HG03432 (cell line): ENCODE measurements at regions not wholly inside any gene's neighbourhood (a gene's known extent, or its start where the extent isn't known, plus 50 kb on each side); places are given as distances from the start of the nearest gene placed in this dataset.
A peak's percentile ranks its signal among the peaks of the same experiment; 100 is the strongest.
"Not testable (repeated sequence)": the region's sequence is repeated elsewhere in the genome, so short reads cannot be mapped to it uniquely, and the experiment has no call there.

Source experiments
- ATAC-seq: cut with Tn5 transposase; IDR thresholded peaks from one replicate; pipeline ENCODE4 v1.9.1; 2021; ENCODE audit warnings: mild to moderate bottlenecking, moderate library complexity; ENCODE audit not compliant: unreplicated experiment

DNA sequence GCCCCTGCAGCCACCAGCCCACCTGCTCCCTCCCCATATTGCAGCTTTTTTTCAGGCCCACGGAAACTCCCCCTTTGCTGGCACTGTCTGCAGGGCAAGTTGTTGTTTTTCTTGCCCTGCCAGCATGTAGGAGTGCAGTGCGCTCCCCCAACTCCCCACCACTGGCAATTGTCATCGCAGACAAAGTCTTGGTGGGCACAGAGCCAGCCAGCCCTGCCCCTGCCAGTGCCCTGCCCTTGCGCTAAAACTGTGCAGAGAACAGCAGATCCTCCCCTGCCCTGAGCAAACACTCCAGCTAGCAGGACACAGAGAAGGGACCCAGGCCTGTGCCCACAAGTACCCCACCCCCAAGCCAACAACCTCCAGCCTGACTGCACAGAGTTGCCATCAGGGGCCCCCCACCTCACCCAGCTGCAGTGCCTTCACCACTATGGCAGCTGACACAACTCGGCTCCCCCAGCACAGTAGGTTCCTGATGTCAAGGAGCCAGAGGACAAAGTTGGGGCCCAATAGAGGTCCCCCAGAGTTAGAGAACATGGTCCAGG, 158.1 kb upstream of the ARHGAP42 start:
- ATAC-seq = no peak

DNA sequence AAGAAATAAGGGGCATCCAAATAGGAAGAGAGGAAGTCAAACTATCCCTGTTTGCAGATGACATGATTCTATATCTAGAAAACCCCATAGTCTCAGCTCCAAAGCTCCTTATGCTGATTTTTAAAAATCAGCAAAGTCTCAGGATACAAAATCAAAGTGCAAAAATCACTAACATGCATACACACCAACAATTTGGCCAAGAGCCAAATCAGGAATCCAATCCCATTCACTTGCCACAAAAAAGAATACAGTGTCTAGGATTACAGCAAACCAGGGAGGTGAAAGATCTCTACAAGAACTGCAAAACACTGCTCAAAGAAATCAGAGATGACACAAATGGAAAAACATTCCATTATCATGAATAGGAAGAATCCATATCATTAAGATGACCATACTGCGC, 155.8 kb upstream of the ARHGAP42 start:
- ATAC-seq = not testable (repeated sequence)

DNA sequence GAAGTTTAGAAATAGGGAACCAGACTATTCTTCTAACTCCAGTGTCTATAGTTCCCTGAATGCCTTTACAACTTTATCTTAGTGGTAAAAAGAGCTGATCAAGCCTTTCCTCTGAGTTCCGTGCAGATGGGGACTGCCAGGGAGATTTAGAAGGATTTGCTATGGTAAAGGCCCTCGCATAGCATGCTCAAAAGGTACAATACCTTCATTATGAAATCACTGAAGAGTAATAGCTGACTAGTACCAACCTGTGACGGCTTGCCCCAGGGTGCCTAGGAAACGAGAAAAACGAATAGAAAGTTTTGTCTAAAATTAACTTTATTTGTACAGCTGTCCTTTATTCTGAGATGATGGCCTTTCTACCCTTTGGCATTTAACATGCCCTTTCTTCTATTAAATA, 150.1 kb upstream of the ARHGAP42 start:
- ATAC-seq = no peak

DNA sequence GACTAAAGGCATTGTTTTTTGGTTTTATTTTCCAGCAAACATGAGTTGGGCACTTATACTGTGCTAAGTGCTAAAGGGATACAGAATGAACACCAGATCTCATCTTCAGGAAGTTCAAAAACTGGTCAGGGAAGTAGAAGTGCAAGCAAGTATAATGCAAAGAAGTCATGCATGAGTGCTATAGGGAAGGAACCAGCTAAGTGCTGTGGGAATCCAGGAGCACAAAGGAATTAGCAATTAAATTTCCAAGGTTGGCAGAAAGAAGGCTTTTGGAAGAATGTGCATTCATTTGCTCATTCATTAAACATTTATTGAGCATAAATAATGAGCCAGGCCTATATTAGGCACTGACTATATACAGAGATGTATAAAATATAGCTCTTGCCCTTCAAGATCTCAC, 143.7 kb upstream of the ARHGAP42 start:
- no peak for ATAC-seq

DNA sequence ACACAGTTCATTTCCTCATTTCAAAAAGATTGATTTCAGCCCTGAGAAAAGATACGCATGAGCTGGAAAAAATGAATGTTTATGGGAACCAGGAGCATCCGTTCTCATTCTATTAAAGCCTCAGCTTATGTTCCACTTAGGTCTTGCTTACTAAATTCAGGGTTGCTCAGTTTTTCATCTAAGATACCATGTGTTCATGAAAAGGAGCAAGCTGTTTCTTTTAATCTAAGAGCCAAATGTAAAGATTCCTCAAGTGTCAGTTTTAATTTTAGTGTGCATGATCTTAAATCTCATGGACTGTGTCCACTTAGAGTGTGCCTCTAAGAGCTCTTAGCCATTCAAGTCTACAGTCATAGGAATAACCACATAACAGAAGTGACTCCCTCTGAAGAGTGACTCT, 141.5 kb upstream of the ARHGAP42 start:
- no peak for ATAC-seq

DNA sequence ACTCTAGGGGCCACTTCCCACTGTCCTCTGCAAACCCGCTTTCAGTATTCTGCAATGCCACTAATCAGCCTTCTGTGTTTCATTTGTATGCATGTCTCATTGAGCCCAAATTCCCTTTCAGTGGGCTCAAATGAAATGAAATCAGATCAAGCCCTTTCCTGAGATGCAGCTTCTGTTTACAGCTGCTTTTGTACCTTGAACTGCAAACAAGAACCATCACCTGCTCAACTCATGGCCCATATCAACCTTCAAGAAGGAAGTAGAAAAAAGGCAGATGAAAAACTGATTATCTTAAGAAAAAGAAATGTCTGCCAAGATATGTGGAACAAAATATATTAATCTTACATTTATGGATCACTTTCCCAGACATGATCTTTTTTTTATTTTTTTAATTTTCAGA, 141.1 kb upstream of the ARHGAP42 start:
- ATAC-seq = no peak

DNA sequence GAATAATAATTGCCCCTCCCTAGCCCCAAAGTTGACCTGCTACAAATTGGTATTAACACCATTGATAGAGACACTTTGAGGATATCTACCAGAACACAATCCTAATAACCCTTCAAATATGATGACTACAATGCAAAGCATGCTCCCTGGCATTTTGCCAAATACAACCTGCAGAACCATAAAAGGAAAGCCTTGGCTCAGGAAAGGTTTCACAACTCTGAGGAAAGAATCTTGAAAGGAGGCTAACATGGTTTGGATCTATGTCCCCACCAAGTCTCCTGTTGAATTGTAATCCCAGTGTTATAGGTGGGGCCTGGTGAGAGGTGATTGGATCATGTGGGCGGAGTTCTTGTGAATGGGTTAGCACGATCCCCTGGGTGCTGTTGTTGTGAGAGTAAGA, 140.4 kb upstream of the ARHGAP42 start:
- ATAC-seq = no peak

DNA sequence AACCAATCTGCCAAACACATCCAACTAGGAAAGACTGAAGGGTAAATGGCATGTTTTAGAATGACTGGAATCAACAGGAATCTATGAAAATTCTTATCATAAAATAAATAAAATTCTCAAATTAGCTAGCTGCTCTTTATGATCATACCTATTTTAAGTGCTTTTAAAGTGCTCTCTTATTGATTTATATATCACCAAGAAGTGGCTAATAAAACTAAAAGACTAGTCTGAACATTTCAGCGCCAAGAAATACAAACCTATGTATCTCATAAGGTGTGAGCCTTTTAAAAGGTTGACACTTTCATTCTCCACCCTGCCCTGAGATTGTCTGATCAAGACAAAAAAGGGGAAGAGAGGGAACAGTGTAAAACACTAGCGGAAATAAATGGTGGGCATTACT, 136.8 kb upstream of the ARHGAP42 start:
- ATAC-seq = no peak

DNA sequence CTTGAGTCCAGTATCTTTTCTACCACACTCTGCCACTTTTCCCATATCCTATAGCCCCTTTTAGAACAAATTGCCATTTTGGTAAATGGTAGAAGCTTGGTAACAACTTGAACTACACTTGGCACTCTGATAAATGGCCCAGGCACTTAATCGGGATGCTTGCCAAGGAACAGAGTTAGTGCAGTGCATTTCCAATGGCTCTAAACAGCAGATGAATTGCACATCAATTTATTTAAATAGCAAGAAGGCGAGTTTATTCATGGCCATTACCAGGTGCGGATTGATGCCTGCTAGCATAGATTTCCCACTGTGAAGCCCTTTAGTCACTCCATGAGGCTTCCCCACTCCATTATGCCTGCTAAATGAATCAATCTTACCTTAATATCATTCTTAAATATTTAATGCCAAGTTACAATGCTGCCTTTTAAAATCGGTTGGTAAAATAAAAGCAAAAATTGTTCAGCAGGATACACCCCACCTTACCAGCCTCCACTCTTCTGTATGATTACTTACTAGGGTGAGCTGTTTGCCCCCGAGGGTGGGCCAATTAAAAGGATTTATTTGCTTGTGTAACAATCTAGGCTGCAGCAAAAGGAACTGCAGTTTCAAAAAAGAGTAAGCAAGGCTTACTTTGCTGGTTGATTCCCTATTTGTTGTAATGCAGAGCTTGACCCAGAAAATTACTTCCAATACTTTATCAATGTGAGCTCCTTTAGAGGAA, 136.0 kb upstream of the ARHGAP42 start:
- no peak for ATAC-seq

DNA sequence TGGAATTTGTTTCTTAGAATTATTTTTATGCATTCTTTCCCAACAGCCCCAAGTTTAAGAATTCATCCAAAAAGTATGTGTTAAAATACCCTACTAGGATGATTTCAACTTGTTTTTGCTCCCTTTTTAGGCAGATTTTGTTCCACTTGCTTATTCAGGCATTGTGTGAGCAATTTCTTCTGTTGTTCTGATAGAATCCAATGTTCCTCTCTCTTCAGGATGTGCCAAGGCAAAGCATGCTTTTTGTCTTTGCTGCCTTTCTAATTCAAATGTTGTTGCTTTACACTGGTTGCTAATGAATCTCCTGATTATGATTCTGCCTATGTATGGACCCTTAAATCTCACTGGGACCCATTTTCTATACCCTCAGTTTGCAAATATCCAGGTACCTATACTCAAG, 131.2 kb upstream of the ARHGAP42 start:
- no peak for ATAC-seq

DNA sequence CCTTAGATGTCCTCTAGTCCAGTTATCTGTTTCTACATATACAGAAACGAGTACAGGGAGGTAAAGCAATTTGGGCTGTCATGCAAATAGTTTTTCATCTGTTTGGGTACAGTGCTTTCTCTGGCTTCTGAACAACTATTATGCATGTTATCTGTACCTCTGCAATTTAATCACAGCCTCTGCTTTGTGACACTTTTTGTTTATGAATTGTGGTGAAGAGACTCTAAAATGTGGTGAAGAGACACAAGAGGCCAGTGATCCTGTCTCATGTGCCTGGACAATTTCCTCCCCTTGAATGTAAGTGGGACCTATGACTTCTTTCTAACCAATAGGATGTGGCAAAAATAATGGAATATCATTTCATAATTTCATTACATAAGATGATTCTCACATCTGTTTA, 130.3 kb upstream of the ARHGAP42 start:
- ATAC-seq = no peak

DNA sequence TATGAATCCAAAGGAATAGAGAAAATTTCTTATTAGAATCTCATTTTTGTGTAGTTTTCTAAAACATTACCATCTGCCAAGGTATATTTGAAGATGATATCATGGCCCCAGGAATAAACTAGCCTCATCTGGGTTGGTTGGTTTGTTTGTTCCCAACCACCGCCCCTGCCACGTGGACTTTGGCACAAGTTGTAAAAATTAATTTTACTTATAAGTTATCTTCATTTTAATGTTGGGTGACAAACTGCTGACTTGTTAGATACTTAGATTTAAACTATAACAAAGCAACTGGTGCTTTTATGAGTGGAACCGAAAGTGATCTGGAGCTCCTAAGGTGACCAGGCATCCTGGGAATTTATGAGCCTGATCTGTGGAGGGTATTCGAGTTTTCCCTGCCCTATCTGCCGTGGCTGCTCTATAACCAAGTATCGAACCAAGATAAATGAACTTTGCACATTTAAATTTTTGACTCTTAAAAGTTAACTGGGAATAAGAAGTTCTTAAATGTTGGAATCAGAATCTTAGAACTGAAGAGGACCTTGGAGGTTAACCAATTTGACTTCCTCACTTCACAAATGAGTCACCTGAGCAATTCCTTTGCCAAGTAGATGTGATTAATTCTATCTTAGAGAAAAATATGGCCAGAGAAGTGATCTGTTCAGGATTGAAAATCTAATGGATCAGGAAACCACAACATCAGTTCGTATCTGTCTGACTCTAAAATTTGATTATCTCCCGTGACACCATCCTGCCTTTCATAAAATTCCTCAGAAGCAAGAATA, 129.1 kb upstream of the ARHGAP42 start:
- ATAC-seq = no peak

DNA sequence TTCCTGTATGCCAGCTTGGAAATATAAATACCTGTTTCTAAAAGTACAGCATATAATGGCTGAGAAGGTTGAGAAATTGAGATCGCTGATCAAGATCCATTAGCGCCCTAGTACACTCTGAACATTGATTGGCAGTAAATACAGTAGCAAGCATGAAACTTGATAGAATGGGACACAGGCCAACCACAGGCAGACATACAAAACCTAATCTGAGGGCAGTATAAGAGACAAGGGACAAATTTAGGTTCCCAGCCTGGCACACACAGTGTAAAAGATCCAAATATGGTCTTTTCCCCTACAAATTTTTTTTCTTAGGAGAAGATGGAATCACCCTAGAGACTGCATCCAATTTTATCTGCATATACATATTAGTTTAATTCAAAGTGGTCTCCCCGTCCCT, 126.5 kb upstream of the ARHGAP42 start:
- ATAC-seq = no peak

DNA sequence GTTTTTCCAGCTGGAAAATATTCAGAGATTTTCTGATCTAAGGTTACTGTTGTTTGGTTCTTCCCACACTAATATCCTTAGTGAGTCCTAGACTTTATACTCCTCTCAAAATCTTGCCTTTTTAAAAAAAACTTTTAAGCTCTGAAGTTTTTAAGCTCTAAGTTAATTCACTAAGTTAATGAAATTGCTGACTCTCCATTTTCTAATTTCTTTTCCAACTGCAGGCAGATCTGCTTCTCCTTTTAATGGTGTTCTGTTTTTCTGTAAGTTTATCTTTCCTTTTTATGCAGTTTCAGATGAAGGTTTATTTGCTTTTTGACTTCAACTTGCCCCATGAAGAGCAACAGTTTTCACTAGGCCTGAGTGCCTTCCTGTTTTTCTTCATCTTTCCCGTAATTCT, 125.8 kb upstream of the ARHGAP42 start:
- no peak for ATAC-seq

DNA sequence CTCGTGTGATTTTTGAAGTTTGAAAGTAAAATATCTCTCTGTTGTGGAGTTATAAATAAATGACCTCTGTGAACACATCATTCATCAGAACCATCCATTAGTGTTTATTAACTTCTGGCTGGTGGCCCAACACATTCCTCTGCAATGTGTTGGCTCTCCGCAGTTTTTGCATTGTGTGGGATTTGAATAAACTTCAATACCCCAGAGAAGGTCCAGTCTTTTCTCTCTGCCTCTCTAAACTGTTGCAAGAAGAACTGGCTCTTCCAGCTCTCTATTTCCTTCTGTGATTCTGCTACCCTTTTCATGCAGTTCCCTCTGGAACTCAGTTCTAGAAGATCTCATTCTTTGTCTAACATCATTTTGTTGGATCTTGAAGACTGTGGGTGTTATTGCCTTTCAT, 125.0 kb upstream of the ARHGAP42 start:
- no peak for ATAC-seq

DNA sequence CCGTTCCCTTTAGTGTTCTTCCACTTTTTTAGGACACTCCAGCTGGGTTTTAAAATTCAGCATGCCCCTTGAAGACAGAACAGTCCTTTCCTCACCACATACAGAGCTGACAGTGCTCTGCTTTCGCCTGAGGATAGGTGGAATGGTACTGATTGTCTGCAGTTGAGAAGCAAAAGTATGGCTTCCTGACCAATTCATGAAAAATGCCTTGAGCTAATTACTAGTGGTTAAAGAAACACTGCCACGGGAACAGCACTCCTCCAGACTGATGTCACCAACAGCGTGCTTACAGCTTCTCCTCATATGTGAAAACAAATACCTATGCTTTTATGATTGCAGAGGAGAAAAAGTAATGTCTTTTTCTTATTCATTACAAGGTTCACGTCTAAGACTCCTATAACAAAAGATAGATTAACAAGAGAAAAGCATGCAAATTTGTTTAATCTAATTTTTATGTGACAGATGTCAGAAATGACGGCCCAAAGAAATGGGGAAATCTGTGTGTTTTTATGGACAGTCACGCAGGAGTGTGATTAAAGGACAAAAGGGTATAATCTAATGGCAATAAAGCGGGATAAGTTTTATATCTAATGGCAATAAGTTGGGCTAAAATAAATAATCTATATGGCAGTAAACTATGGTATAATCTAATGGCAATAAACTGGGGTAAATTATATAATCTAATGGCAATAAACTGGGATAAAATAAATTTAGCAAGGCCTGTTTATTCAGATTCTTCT, 123.4 kb upstream of the ARHGAP42 start:
- ATAC-seq = no peak

DNA sequence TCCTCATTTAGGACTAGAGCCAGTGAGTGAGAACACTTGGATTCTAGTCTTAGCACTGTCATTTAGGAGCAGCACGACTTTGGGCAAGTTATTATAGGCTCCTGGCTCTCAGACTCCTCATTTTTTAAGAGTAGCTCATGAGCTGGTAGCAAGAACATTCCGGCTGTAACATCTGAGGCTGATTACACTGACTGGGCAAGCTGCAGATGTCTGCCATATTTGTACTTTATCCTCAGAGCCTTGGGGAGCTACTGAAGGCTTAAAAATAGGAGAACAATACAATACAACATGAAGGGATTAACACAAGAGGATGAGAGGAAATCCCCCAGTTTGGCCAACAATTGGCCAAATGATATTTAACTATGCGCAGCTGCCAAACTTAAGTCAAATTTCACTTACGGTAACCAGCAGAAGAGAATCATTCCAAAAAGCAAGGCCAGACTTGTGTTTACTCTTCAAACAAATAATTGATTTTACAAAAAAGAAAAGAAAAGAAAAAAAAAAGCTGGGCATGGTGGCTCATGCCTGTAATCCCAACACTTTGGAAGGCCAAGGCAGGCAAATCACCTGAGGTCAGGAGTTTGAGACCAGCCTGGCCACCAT, 113.1 kb upstream of the ARHGAP42 start:
- ATAC-seq = no peak

DNA sequence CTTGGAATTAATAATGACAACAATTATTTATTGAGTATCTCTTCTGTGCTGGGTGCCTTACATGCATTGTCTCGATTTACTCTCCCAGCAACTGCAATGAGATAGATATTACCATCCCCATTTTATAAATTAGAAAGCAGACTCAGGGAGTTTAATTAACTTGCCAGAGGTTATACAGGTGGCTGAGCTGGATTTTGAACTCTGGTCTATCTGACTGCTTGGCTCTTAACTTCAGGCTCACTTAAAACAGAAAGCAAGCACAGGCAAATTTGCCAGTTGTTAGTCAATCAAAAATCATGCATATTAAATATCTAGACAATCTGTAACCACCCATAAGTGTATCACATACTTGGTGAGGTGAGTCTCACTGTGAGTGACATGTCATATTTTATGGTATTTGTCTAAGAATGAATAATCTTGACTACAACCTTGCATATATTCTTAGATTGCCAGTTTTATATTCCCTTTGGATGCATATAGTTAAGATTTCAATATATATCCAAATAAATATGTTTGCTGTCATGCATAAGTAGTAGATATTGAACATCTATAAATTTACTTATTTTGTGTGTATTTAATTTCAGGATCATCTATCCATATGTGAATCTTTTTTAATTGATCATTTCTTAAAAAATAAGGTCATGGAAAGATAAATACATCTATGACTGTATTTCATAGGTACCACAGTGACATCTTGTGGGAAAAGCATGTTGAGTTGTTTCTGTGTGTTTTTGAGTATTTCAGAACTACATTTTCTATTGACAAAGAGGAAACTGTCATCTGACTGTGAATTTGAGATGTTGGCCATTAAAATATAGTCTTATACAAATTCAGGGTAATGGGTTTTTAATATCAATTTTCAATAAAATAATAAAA, 112.0 kb upstream of the ARHGAP42 start:
- no peak for ATAC-seq

DNA sequence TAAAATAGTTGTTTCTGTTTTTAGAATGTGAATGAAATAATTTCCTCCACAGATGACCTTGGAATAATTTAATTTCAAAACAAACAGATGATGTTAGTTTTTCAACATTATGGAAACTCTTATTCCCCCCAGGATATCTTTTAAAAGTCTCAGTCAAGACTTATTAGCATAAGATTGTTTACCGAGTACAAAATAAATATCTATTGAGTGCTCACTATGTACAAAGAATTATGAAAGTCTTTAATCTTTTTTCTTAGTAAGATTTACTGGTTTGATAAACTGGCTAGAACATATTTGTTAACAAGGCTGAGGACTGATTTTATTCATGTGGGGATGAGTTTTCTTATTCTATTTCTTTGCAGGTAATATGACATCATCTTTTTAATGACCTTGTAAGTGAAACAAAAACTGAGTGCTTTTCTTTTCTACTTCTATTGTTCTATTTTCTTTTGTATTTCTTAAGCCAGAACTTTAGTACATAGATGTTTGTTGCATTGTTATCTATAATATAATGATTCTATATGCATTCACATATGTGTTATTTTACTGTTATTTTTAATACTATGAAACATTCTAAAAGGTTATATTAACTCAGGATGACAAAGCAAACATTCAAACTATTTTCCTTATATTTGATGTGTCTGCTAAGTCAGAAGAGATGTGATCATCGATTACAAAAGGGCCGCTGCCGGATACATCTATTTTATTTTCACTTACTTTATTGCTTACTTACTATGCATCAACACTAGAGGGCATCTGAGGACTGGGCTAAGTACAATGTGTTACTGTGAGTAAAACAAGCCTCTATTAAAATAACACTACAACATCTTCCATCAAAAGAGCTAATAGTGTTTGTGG, 111.0 kb upstream of the ARHGAP42 start:
- ATAC-seq = peak; percentile 89

DNA sequence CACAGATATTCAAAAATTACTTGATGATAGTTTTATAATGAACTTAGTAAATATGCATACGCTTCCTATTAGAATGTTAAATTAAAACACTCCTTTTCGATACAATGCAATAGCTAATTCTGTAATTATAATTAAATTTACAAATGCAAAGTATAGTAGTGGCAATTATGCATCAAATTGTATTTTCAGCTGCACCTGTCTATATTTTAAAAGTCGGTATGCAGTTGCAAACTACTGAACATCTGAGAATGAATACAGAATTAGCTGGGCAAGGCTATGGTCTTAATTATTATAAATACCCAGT, 110.4 kb upstream of the ARHGAP42 start:
- ATAC-seq = no peak
